ENCODE measurements at regions not wholly inside any gene's neighbourhood (a gene's known extent, or its start where the extent isn't known, plus 50 kb on each side); places are given as distances from the start of the nearest gene placed in this dataset.
"Not testable (repeated sequence)": the region's sequence is repeated elsewhere in the genome, so short reads cannot be mapped to it uniquely, and the experiment has no call there.

DNA sequence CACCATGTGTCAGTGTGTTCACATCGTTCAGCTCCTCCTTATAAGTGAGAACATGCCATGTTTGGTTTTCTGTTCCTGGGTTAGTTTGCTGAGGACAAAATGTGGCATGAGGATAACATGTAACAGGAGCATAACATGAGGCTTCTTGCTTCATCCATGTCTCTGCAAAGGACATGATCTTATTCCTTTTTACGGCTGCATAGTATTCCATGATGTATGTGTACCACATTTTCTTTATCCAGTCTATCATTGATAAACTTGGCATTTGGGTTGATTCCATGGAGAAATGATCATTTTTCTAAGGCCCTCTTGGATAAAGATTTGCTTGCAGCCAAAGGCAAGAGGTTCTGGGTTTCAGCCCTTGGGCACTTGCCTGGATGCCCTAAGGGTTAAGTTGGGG lies 128.5 kb upstream of the ZEB1 start:
- no peak for DNase-seq

DNA sequence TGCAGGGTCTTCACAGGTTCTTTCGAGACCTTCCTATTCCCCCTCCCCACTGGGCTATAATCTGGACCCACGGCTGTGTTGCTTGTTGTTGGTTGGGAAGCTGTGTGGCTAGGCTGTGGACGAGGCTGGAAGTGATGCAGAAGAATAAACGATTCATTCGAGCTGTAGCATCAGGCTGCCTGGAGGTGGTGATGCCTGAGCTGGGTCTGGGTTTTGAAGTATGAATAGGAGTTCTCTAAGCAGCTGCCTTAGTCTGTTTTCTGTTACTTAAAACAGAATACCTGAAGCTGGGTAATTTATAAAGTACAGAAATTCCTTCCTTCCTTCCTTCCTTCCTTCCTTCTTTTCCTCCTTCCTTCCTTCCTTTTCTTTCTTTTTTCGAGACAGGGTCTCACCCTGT lies 126.5 kb upstream of the ZEB1 start:
- no peak for DNase-seq

- no peak for DNase-seq
Measured at GRCh38 chr10:31194986-31195385, 124.0 kb upstream of the ZEB1 start.

GRCh38 chr10:31197886-31198285 lies 121.1 kb upstream of the ZEB1 start:
- DNase-seq, result no peak

DNA sequence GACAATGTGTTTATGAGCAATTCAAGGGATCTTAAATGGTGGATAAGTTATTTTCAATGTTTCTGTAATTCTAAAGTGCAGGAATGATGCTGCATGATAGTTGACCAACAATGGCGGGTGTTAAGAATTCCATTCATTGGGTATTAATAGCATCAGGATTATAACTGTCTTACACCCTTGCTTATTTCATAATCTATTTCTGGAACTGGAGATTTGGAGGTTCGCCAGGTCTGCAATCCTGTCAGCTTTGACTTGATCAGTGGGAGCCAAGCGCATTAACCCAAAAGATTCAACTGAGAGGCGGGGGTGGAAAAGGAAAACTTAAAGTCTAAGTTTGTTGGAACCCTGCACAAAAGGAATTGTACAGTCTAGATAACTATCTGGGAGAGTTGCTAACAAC lies 114.9 kb upstream of the ZEB1 start:
- no peak for DNase-seq

DNA sequence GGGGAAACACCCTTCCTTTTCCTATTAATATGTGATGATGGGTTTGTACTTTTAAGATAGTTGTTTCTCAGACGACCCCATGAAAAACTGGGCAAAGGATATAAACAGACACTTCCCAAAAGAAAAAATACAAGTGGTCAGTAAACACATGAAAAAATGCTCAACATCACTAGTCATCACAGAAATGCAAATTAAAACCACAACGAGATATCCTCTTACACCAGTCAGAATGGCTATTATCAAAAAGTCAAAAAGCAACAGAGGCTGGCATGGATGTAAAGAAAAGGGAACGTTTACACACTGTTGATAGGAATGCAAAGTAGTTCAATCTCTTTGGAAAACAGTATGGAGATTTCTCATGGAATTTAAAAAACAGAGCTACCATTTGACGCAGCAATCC lies 111.4 kb upstream of the ZEB1 start:
- DNase-seq, result no peak

- DNase-seq, result no peak
Measured at GRCh38 chr10:31209478-31209877, 109.5 kb upstream of the ZEB1 start.

- no peak for DNase-seq
Measured at GRCh38 chr10:31210190-31210589, 108.8 kb upstream of the ZEB1 start.

DNA sequence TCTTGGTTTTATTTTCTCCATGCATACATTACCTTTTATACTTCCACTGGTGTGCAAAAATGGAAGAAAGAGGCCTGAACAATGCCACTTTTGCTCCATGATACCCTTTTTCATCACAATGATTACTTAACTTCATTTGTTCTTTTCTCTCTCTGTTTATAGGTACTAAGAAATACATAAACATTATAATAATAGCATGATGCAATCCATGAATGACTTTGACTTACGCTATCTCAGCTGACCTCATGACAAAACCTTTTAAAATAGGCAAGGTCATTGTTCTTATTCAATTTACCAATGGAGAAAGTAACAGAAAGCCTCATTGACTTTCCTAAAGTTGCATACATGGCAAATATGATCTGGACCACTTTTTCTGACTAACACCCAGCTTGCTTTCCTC lies 105.1 kb upstream of the ZEB1 start:
- DNase-seq, result no peak

DNA sequence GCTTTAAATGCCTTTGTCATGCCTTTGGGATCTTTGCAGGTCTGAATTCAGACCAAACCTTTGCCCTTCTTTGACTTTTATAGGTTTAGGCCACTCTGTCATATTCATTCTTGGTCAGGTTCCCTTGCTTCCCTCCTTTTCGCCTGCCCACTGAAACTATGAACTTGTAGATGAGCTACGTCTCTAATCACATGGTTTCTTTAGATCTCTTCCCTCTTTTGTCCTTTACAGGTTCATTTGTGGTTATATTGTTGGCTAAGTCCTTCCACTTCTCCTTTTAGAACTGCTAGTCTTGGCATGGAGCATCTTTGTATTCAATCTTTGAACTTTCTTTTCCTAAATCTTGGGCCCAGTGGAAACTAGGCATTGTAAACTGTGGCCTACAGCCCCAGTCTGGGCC lies 104.0 kb upstream of the ZEB1 start:
- DNase-seq, result no peak

- DNase-seq, result no peak
Measured at GRCh38 chr10:31219306-31219705, 99.7 kb upstream of the ZEB1 start.

GRCh38 chr10:31228780-31229179 lies 90.2 kb upstream of the ZEB1 start:
- not testable (repeated sequence) for DNase-seq

GRCh38 chr10:31239961-31240360 lies 79.1 kb upstream of the ZEB1 start:
- DNase-seq, result no peak

DNA sequence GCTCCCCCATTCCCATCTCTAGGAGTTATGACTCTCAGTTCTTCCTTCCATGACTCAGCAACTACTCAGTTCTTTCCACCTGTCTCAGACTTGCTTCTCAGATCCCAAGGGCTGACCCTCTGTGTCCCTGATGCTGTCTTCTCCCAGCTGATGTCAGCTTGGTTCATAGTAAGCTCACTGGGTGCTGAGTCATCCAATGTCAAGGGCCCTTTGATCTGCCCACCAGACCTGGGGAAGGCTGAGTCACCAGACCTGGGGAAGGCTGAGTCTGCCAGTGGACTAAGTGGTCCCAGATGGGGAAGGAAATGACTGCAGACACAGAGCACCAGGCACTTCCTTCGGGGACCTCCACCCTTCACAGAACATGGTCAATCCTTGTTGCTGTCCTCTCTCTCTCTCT lies 76.1 kb upstream of the ZEB1 start:
- DNase-seq, result no peak

- DNase-seq, result not testable (repeated sequence)
Measured at GRCh38 chr10:31251118-31251517, 67.9 kb upstream of the ZEB1 start.

- DNase-seq, result no peak
Measured at GRCh38 chr10:31253237-31253636, 65.8 kb upstream of the ZEB1 start.

GRCh38 chr10:31261511-31262311 lies 57.3 kb upstream of the ZEB1 start:
- DNase-seq, result no peak

GRCh38 chr10:31262672-31263071 lies 56.3 kb upstream of the ZEB1 start:
- DNase-seq, result no peak

- no peak for DNase-seq
Measured at GRCh38 chr10:31263903-31264302, 55.1 kb upstream of the ZEB1 start.

DNA sequence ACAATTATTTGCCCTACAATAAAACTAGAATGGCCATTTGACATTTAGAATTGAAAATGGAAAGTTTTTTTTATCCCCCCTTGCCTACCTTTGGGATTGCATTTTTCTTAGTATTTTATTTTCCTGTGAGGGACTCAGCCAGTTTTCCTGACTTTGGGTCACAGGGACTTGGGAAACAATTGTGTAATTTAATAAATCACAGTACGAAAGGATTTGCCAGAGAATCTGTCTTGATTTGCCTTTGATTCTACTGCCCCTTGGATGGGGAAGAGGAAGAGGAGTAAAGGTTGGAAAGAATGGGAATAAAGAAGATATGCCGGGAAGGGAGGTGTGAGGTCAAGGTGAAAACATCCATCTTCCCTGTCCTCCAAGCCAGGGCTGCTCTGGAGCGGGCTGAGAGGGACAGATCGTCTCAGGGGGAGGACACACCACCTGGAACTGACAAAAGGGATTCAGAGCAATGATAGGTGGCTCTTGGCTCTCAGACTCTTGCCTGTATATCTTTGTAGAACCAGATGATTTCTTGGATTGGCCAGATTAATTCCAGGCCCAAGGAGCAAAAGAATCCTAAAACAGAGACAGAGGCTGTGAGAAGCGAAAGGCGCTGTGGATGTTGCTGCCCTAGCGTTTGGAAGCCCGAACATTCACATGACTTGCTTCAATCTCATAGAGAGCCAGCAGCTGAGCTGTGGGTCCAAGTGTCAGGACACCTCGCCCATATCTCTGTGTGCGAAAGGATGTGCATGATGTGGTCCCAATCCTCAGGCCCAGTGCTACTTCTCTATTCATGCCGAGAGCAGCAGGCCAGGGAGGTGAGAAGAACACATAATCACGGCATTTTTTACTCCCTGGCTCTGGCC lies 50.3 kb upstream of the ZEB1 start:
- no peak for DNase-seq

All from NCI-H69 (cell line).